Fibroblast of lung (primary cell): ENCODE measurements at regions not wholly inside any gene's neighbourhood (a gene's known extent, or its start where the extent isn't known, plus 50 kb on each side); places are given as distances from the start of the nearest gene placed in this dataset.
"Not testable (repeated sequence)": the region's sequence is repeated elsewhere in the genome, so short reads cannot be mapped to it uniquely, and the experiment has no call there.

Experiments used
- DNase-seq, 2 donors: peaks; one replicate each; pipeline versions ENCODE4 v3.0.0 to v3.0.0-alpha.2; 2010; ENCODE audit warnings: low read depth in 2 of 2
- H2AFZ ChIP-seq: 2 replicates; pipeline ENCODE4 v1.5.1; 2012; ENCODE audit warnings: low read length, control low read depth, inconsistent platforms
- H3K27ac ChIP-seq: 2 replicates; pipeline ENCODE4 v1.5.1; 2011; ENCODE audit warnings: low read length, control low read depth; ENCODE audit not compliant: insufficient read depth
- H3K27me3 ChIP-seq: 2 replicates; pipeline ENCODE4 v1.5.1; 2011; ENCODE audit warnings: mild to moderate bottlenecking, low read length; ENCODE audit not compliant: control insufficient read depth, insufficient read depth
- H3K36me3 ChIP-seq: 2 replicates; pipeline ENCODE4 v1.5.1; 2011; ENCODE audit warnings: low read length; ENCODE audit not compliant: control insufficient read depth, insufficient read depth
- H3K4me1 ChIP-seq: 2 replicates; pipeline ENCODE4 v1.5.1; 2011; ENCODE audit warnings: low read length; ENCODE audit not compliant: control insufficient read depth, insufficient read depth; ENCODE audit errors: extremely low read depth
- H3K4me2 ChIP-seq: 2 replicates; pipeline ENCODE4 v1.5.1; 2011; ENCODE audit warnings: low read length, control low read depth; ENCODE audit not compliant: insufficient read depth; ENCODE audit errors: extremely low read depth
- H3K4me3 ChIP-seq, 4 experiments: fragments of 200-600 bp in 1 of 4; sonication (generic) in 1 of 4; replicated peaks in 1 of 4; 2 replicates each; pipeline ENCODE4 v1.5.1; 2011 to 2016; ENCODE audit warnings: low read length in 4 of 4, low read depth in 3 of 4, mild to moderate bottlenecking in 3 of 4, control low read depth in 2 of 4, inconsistent platforms in 1 of 4, mixed read lengths in 1 of 4; ENCODE audit not compliant: insufficient read depth in 1 of 4; ENCODE audit errors: control extremely low read depth in 1 of 4
- H3K79me2 ChIP-seq: 2 replicates; pipeline ENCODE4 v1.5.1; 2012; ENCODE audit warnings: mild to moderate bottlenecking, low read length, inconsistent platforms; ENCODE audit not compliant: control insufficient read depth, insufficient read depth
- H3K9ac ChIP-seq: 2 replicates; pipeline ENCODE4 v1.5.1; 2011; ENCODE audit warnings: mild to moderate bottlenecking, low read length, control low read depth; ENCODE audit not compliant: insufficient read depth
- H3K9me3 ChIP-seq: 2 replicates; pipeline ENCODE4 v1.5.1; 2012; ENCODE audit warnings: low read depth, low read length; ENCODE audit not compliant: control insufficient read depth, insufficient read depth
- H4K20me1 ChIP-seq: 2 replicates; pipeline ENCODE4 v1.5.1; 2011; ENCODE audit warnings: low read length; ENCODE audit not compliant: control insufficient read depth, insufficient read depth; ENCODE audit errors: extremely low read depth
- EZH2 ChIP-seq: IDR thresholded peaks from 2 replicates; pipeline ENCODE4 v1.5.1; 2012; ENCODE audit warnings: low read length, control low read depth, mild to moderate bottlenecking; ENCODE audit errors: missing control alignments
- TF ChIP-seq, protein P1 (sequence below), 2 donors: IDR thresholded peaks in 1 of 2; conservative IDR thresholded peaks in 1 of 2; 1 replicate in 1 of 2; 2 replicates in 1 of 2; pipeline ENCODE4 v1.5.1; 2011 to 2012; ENCODE audit warnings: low read length in 2 of 2, control low read depth in 1 of 2, inconsistent platforms in 1 of 2, low read depth in 1 of 2, mild to moderate bottlenecking in 1 of 2

DNA sequence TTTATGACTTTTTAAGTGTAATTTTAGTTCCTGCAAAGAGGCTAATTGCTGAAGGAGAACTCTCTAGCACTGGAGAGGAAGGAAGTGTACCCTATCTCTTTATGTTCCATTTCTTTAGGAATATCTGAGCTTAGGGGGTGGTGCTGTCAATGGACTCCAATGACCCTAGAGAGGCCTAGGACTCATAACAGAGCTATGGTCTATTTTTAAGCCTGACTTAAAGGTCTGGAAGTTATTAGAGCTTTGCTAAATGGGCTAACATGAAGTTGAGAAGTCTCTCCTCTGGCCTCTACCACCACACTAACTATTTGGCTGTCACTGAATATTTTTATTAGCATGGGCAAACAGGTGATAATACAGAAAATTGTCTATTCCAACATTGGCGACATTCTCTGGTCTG is 152.2 kb downstream of the SPATA18 start:
- TF ChIP-seq, protein P1, sequence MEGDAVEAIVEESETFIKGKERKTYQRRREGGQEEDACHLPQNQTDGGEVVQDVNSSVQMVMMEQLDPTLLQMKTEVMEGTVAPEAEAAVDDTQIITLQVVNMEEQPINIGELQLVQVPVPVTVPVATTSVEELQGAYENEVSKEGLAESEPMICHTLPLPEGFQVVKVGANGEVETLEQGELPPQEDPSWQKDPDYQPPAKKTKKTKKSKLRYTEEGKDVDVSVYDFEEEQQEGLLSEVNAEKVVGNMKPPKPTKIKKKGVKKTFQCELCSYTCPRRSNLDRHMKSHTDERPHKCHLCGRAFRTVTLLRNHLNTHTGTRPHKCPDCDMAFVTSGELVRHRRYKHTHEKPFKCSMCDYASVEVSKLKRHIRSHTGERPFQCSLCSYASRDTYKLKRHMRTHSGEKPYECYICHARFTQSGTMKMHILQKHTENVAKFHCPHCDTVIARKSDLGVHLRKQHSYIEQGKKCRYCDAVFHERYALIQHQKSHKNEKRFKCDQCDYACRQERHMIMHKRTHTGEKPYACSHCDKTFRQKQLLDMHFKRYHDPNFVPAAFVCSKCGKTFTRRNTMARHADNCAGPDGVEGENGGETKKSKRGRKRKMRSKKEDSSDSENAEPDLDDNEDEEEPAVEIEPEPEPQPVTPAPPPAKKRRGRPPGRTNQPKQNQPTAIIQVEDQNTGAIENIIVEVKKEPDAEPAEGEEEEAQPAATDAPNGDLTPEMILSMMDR (conservative IDR thresholded peaks at IDR 0.05 in 1 of 2, IDR thresholded peaks at IDR 0.05 in 1 of 2; ENCODE audit: low read depth in 1 of 2, low read length in 2 of 2), result no peak
- TF ChIP-seq EZH2, result no peak
- H3K9ac ChIP-seq, result no peak overlapping the region
- H3K27me3 ChIP-seq, result no peaks in the 10 kb centered on the region
- DNase-seq, result no peak
- H3K4me1 ChIP-seq, result no peaks in the 10 kb centered on the region
- H3K27ac ChIP-seq, result no peak overlapping the region
- no peaks in the 10 kb centered on the region for H3K36me3 ChIP-seq
- no peak overlapping the region for H2AFZ ChIP-seq
- H3K9me3 ChIP-seq, result no peaks in the 10 kb centered on the region
- no peak overlapping the region for H3K4me3 ChIP-seq
- H4K20me1 ChIP-seq, result no peaks in the 10 kb centered on the region
- no peaks in the 10 kb centered on the region for H3K79me2 ChIP-seq
- no peak overlapping the region for H3K4me2 ChIP-seq

DNA sequence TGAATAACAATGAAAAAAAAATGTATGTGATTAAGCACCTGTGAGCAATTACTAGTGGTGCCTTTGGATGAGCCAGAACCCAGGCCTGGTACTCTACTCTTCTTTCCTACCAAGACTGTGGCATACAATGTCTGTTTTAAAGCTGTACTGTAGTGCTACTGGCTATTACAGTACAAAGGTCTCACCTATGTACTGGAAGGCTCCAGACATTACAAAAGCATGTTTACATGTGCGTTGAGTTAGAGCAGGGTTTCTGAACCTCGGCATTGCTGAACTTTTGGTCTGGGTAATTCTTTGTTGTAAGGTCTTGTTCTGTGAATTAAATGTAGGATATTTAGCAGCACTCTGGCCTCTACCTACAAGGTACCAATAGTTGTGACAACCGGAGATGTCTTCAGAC is 153.8 kb downstream of the SPATA18 start:
- Histone ChIP-seq H3K79me2 (no peaks in the 10 kb centered on the region), H3K9me3 (no peaks in the 10 kb centered on the region), H3K36me3 (no peaks in the 10 kb centered on the region), H3K9ac (no peak overlapping the region), H3K27ac (no peak overlapping the region), H3K4me1 (no peaks in the 10 kb centered on the region), H3K4me3 (no peak overlapping the region), H3K4me2 (no peak overlapping the region), H4K20me1 (no peaks in the 10 kb centered on the region), H3K27me3 (no peaks in the 10 kb centered on the region), H2AFZ (no peak overlapping the region)
- no peak for TF ChIP-seq EZH2
- TF ChIP-seq, protein P1 (conservative IDR thresholded peaks at IDR 0.05 in 1 of 2, IDR thresholded peaks at IDR 0.05 in 1 of 2; ENCODE audit: low read depth in 1 of 2, low read length in 2 of 2), result no peak
- DNase-seq, result no peak

DNA sequence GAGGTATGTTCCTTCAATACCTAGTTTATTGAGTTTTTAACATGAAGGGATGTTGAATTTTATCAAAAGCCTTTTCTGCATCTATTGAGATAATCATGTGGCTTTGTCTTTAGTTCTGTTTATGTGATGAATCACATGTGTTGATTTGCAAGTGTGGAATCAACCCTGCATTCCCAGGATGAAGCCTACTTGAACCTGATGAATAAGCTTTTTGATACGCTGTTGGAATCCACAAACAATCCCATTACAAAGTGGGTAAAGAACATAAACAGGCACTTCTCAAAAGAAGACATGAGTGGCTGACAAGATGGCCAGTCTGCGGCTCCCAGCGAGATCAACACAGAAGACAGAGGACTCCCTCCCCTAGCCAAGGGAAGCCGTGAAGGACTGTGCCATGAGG is 156.0 kb downstream of the SPATA18 start:
- not testable (repeated sequence) for H3K27ac ChIP-seq, H2AFZ ChIP-seq, H3K79me2 ChIP-seq, H3K4me3 ChIP-seq, H3K9me3 ChIP-seq, H3K36me3 ChIP-seq, H3K4me1 ChIP-seq, H3K9ac ChIP-seq, H3K27me3 ChIP-seq, DNase-seq, H3K4me2 ChIP-seq, H4K20me1 ChIP-seq

DNA sequence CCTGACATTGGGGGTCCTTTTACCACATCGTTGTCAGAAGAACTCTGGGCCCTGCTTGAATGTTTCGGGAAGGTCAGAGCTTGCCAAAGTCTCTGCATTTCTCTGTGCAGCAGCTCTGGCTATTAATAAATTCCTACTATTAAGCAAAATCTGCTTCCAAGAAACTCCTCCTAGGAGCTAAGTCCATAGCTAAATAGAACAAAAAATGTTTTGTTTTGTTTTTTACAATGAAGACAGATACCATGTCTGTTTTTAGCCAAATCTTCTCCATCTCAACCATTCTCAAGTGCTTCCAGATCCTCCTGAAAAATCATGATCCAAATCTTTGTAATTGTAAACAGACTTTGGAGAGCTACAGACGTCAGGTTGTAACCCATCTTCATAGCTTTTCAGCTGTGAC is 161.6 kb downstream of the SPATA18 start:
- no peaks in the 10 kb centered on the region for H4K20me1 ChIP-seq
- no peak for TF ChIP-seq EZH2
- TF ChIP-seq, protein P1 (conservative IDR thresholded peaks at IDR 0.05 in 1 of 2, IDR thresholded peaks at IDR 0.05 in 1 of 2; ENCODE audit: low read depth in 1 of 2, low read length in 2 of 2), result no peak
- no peaks in the 10 kb centered on the region for H3K4me1 ChIP-seq
- H3K27ac ChIP-seq, result no peak overlapping the region
- H3K9ac ChIP-seq, result no peak overlapping the region
- no peaks in the 10 kb centered on the region for H3K79me2 ChIP-seq
- no peaks in the 10 kb centered on the region for H3K9me3 ChIP-seq
- no peak for DNase-seq
- H3K4me3 ChIP-seq, result no peak overlapping the region
- H3K36me3 ChIP-seq, result no peaks in the 10 kb centered on the region
- no peaks in the 10 kb centered on the region for H3K27me3 ChIP-seq
- H2AFZ ChIP-seq, result no peak overlapping the region
- no peak overlapping the region for H3K4me2 ChIP-seq
